WTC11 (cell line): ENCODE measurements at regions not wholly inside any gene's neighbourhood (a gene's known extent, or its start where the extent isn't known, plus 50 kb on each side); places are given as distances from the start of the nearest gene placed in this dataset.

ENCODE experiments used
- ATAC-seq: fragments of 200-7000 bp; cut with Tn5 transposase; 2 replicates; pipeline ENCODE4 v1.10.0; 2021; ENCODE audit warnings: mild to moderate bottlenecking, moderate library complexity
- CTCF ChIA-PET: fragments of 300-600 bp; sonication (Branson Sonifier 250); formaldehyde crosslinking; loops from one replicate; lab custom pipeline; 2021; ENCODE audit warnings: antibody characterized with exemption; lab: Charles Lee
- POLR2A ChIA-PET: fragments of 350-600 bp; sonication (Branson Sonifier 250); formaldehyde crosslinking; loops from one replicate; lab custom pipeline; 2021; ENCODE audit warnings: antibody characterized with exemption; lab: Charles Lee
- DNase-seq: peaks from one replicate; pipeline ENCODE4 v3.0.0; 2021; ENCODE audit warnings: low spot score
- H3K27ac Mint-ChIP-seq: 2 replicates; pipeline ENCODE4 v1.8.0; 2021; ENCODE audit warnings: mixed read lengths
- H3K27me3 Mint-ChIP-seq: 2 replicates; pipeline ENCODE4 v1.8.0; 2021; ENCODE audit warnings: low read depth, mild to moderate bottlenecking, moderate library complexity, mixed read lengths
- H3K36me3 Mint-ChIP-seq: 2 replicates; pipeline ENCODE4 v1.8.0; 2021; ENCODE audit warnings: mixed read lengths
- H3K4me1 Mint-ChIP-seq: 2 replicates; pipeline ENCODE4 v1.8.0; 2022; ENCODE audit warnings: mixed read lengths
- H3K4me3 Mint-ChIP-seq: 2 replicates; pipeline ENCODE4 v1.8.0; 2021; ENCODE audit warnings: mild to moderate bottlenecking, moderate library complexity, mixed read lengths
- H3K9me3 Mint-ChIP-seq: 2 replicates; pipeline ENCODE4 v1.8.0; 2021; ENCODE audit warnings: mixed read lengths
- E2F1 ChIP-seq: sonication (generic); formaldehyde crosslinking; IDR thresholded peaks from 2 replicates; pipeline ENCODE4 v1.8.0; 2022; ENCODE audit warnings: mild to moderate bottlenecking, missing genetic modification reagents
- ELF4 ChIP-seq: sonication (generic); formaldehyde crosslinking; IDR thresholded peaks from 2 replicates; pipeline ENCODE4 v1.8.1; 2022; ENCODE audit warnings: low read depth, mild to moderate bottlenecking, moderate library complexity, missing genetic modification reagents
- HMGXB4 ChIP-seq: sonication (generic); formaldehyde crosslinking; IDR thresholded peaks from 2 replicates; pipeline ENCODE4 v1.8.1; 2023; ENCODE audit warnings: mild to moderate bottlenecking, moderate library complexity, missing genetic modification reagents
- JUN ChIP-seq: sonication (generic); formaldehyde crosslinking; IDR thresholded peaks from 2 replicates; pipeline ENCODE4 v1.8.0; 2023; ENCODE audit warnings: mild to moderate bottlenecking, missing genetic modification reagents
- MXD4 ChIP-seq: fragments of 250-450 bp; sonication (Bioruptor Pico); IDR thresholded peaks from 2 replicates; pipeline ENCODE4 v1.8.0; 2021; ENCODE audit warnings: mild to moderate bottlenecking, moderate library complexity, borderline replicate concordance
- NFYB ChIP-seq: sonication (generic); formaldehyde crosslinking; conservative IDR thresholded peaks from 2 replicates; pipeline ENCODE4 v1.8.0; 2022; ENCODE audit warnings: low read depth, missing genetic modification reagents
- OVOL2 ChIP-seq: fragments of 250-450 bp; sonication (Bioruptor Pico); IDR thresholded peaks from 2 replicates; pipeline ENCODE4 v1.9.0; 2021; ENCODE audit warnings: mild to moderate bottlenecking, borderline replicate concordance
- RELA ChIP-seq: sonication (generic); formaldehyde crosslinking; IDR thresholded peaks from 2 replicates; pipeline ENCODE4 v1.8.1; 2022; ENCODE audit warnings: missing genetic modification reagents, mild to moderate bottlenecking, borderline replicate concordance
- RORB ChIP-seq: fragments of 250-450 bp; sonication (Bioruptor Pico); IDR thresholded peaks from 2 replicates; pipeline ENCODE4 v1.9.0; 2021; ENCODE audit warnings: mild to moderate bottlenecking
- SMAD3 ChIP-seq: sonication (generic); formaldehyde crosslinking; IDR thresholded peaks from 2 replicates; pipeline ENCODE4 v1.8.0; 2022; ENCODE audit warnings: missing genetic modification reagents, mild to moderate bottlenecking, borderline replicate concordance
- TEAD1 ChIP-seq: sonication (generic); formaldehyde crosslinking; IDR thresholded peaks from 2 replicates; pipeline ENCODE4 v1.8.0; 2022; ENCODE audit warnings: mild to moderate bottlenecking, missing genetic modification reagents
- ZMAT4 ChIP-seq: fragments of 250-450 bp; sonication (Bioruptor Pico); IDR thresholded peaks from 2 replicates; pipeline ENCODE4 v1.9.0; 2021; ENCODE audit warnings: mild to moderate bottlenecking
- ZNF317 ChIP-seq: sonication (generic); formaldehyde crosslinking; IDR thresholded peaks from 2 replicates; pipeline ENCODE4 v1.8.1; 2023; ENCODE audit warnings: low read depth, mild to moderate bottlenecking, moderate library complexity, missing genetic modification reagents, borderline replicate concordance
- ZNF512 ChIP-seq: sonication (generic); formaldehyde crosslinking; IDR thresholded peaks from 2 replicates; pipeline ENCODE4 v1.8.1; 2022; ENCODE audit warnings: missing genetic modification reagents, borderline replicate concordance
- ZNF532 ChIP-seq: fragments of 250-450 bp; sonication (Bioruptor Pico); IDR thresholded peaks from 2 replicates; pipeline ENCODE4 v1.9.0; 2021; ENCODE audit warnings: mild to moderate bottlenecking, borderline replicate concordance

- no peak overlapping the region for H3K4me3 Mint-ChIP-seq
These were observed 95.4 kb upstream of the CNKSR3 start for GRCh38 chr6:154605882-154606370.

GRCh38 chr6:154606457-154606856 lies 96.0 kb upstream of the CNKSR3 start:
- ChIA-PET CTCF (no interaction called here), POLR2A (no interaction called here)
- no peak for TF ChIP-seq NFYB (CRISPR knock-in tag)
- TF ChIP-seq MXD4 (CRISPR knock-in tag), result no peak
- TF ChIP-seq ZNF532 (CRISPR knock-in tag), result no peak
- no peak for TF ChIP-seq OVOL2 (CRISPR knock-in tag)
- TF ChIP-seq ZMAT4, result no peak
- TF ChIP-seq HMGXB4 (CRISPR knock-in tag), result no peak
- TF ChIP-seq ZNF317 (CRISPR knock-in tag), result no peak
- no peak for TF ChIP-seq SMAD3
- no peak for TF ChIP-seq ZNF512 (CRISPR knock-in tag)
- no peak for TF ChIP-seq JUN
- H3K36me3 Mint-ChIP-seq, result no peaks in the 10 kb centered on the region
- no peak overlapping the region for H3K27ac Mint-ChIP-seq
- H3K4me3 Mint-ChIP-seq, result no peak overlapping the region
- no peaks in the 10 kb centered on the region for H3K9me3 Mint-ChIP-seq
- DNase-seq (no peak), ATAC-seq (no peak)
- H3K27me3 Mint-ChIP-seq, result peaks cover 11% of the 10 kb centered on the region
- peaks cover 13% of the 10 kb centered on the region for H3K4me1 Mint-ChIP-seq

More at GRCh38 chr6:154605882-154606370, 95.4 kb upstream of the CNKSR3 start:
- Mint-ChIP-seq H3K27me3 (peaks cover 11% of the 10 kb centered on the region), H3K9me3 (no peaks in the 10 kb centered on the region), H3K36me3 (no peaks in the 10 kb centered on the region), H3K4me1 (peaks cover 13% of the 10 kb centered on the region), H3K27ac (no peak overlapping the region)
- DNase-seq (no peak), ATAC-seq (no peak)
- POLR2A ChIA-PET, result no interaction called here
- TF ChIP-seq TEAD1 (CRISPR knock-in tag) (no peak), E2F1 (CRISPR knock-in tag) (no peak), RORB (CRISPR knock-in tag) (no peak), ELF4 (CRISPR knock-in tag) (no peak), RELA (CRISPR knock-in tag) (no peak)
- CTCF ChIA-PET, result no interaction called here
